ENCODE measurements at regions not wholly inside any gene's neighbourhood (a gene's known extent, or its start where the extent isn't known, plus 50 kb on each side); places are given as distances from the start of the nearest gene placed in this dataset.

DNA sequence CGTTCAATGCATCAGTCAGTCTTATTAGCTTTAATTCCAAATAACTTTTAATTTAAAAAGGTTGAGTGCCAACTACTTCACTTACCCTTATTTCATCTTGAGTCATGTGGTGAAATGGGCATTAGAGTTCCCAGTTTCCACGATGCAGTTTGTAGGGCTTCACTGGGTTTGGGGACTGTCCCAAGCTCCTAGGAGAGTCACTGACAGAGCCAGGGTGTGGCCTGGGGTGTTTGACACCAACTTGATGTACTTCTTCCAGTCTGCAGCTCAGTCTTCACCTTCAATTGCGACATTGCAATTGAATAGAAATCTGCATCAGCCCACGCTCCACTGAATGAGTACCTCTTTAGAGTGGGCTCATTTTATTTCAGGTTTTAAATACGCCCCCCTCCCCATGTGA is 165.3 kb downstream of the ARL4C start:
- TF ChIP-seq POLR2AphosphoS5 (IDR thresholded peaks at IDR 0.05; ENCODE audit: borderline replicate concordance, low read depth, low read length), result no peak
- TF ChIP-seq EZH2 (IDR thresholded peaks at IDR 0.05), result no peak
- no peak for TF ChIP-seq FOXP2 (optimal IDR thresholded peaks at IDR 0.05; ENCODE audit: control extremely low read depth, extremely low read length, insufficient read depth)
